ENCODE measurements at regions not wholly inside any gene's neighbourhood (a gene's known extent, or its start where the extent isn't known, plus 50 kb on each side); places are given as distances from the start of the nearest gene placed in this dataset.

GRCh38 chr11:90874986-90875385 lies 652.1 kb upstream of the CHORDC1 start:
- H3K27ac ChIP-seq = no peak overlapping the region
- intact Hi-C loops (cut with DNase I; ENCODE audit: low total_unique reads) = no loop called here
- no peaks in the 10 kb centered on the region for H3K36me3 ChIP-seq
- no peak for DNase-seq
- no peak overlapping the region for H3K4me3 ChIP-seq
- no peaks in the 10 kb centered on the region for H3K27me3 ChIP-seq
- H3K9me3 ChIP-seq = no peaks in the 10 kb centered on the region
- TF ChIP-seq POLR2A (IDR thresholded peaks at IDR 0.05) = no peak
- no peak for TF ChIP-seq CTCF (IDR thresholded peaks at IDR 0.05)
- no peaks in the 10 kb centered on the region for H3K4me1 ChIP-seq

- no peaks in the 10 kb centered on the region for H3K4me1 ChIP-seq
- intact Hi-C loops (cut with DNase I; ENCODE audit: low total_unique reads) = no loop called here
- no peaks in the 10 kb centered on the region for H3K9me3 ChIP-seq
- H3K27ac ChIP-seq = no peak overlapping the region
- no peak overlapping the region for H3K4me3 ChIP-seq
- H3K27me3 ChIP-seq = no peaks in the 10 kb centered on the region
- DNase-seq = no peak
- H3K36me3 ChIP-seq = no peaks in the 10 kb centered on the region
- no peak for TF ChIP-seq POLR2A (IDR thresholded peaks at IDR 0.05)
These were observed 651.4 kb upstream of the CHORDC1 start for GRCh38 chr11:90874281-90874680.

- no peaks in the 10 kb centered on the region for H3K36me3 ChIP-seq
- H3K27ac ChIP-seq = no peak overlapping the region
- no peak for DNase-seq
- H3K27me3 ChIP-seq = no peaks in the 10 kb centered on the region
- intact Hi-C loops (cut with DNase I; ENCODE audit: low total_unique reads) = no loop called here
- H3K9me3 ChIP-seq = no peaks in the 10 kb centered on the region
- TF ChIP-seq POLR2A (IDR thresholded peaks at IDR 0.05) (no peak), CTCF (IDR thresholded peaks at IDR 0.05) (no peak)
- no peak overlapping the region for H3K4me3 ChIP-seq
- no peaks in the 10 kb centered on the region for H3K4me1 ChIP-seq
These were observed 644.6 kb upstream of the CHORDC1 start for GRCh38 chr11:90867416-90867815.

- Histone ChIP-seq H3K27ac (no peak overlapping the region), H3K27me3 (no peaks in the 10 kb centered on the region), H3K36me3 (no peaks in the 10 kb centered on the region), H3K4me3 (no peak overlapping the region), H3K4me1 (no peaks in the 10 kb centered on the region), H3K9me3 (no peaks in the 10 kb centered on the region)
- TF ChIP-seq CTCF (IDR thresholded peaks at IDR 0.05) (no peak), POLR2A (IDR thresholded peaks at IDR 0.05) (no peak)
- intact Hi-C loops (cut with DNase I; ENCODE audit: low total_unique reads) = no loop called here
- no peak for DNase-seq
These were observed 633.9 kb upstream of the CHORDC1 start for GRCh38 chr11:90856790-90857189.

GRCh38 chr11:90855531-90855930 lies 632.7 kb upstream of the CHORDC1 start:
- no peaks in the 10 kb centered on the region for H3K36me3 ChIP-seq
- DNase-seq = no peak
- H3K4me3 ChIP-seq = no peak overlapping the region
- TF ChIP-seq CTCF (IDR thresholded peaks at IDR 0.05) (no peak), POLR2A (IDR thresholded peaks at IDR 0.05) (no peak)
- no peaks in the 10 kb centered on the region for H3K27me3 ChIP-seq
- H3K9me3 ChIP-seq = no peaks in the 10 kb centered on the region
- intact Hi-C loops (cut with DNase I; ENCODE audit: low total_unique reads) = no loop called here
- no peak overlapping the region for H3K27ac ChIP-seq
- H3K4me1 ChIP-seq = no peaks in the 10 kb centered on the region

GRCh38 chr11:90851196-90851595 lies 628.3 kb upstream of the CHORDC1 start:
- no peaks in the 10 kb centered on the region for H3K4me1 ChIP-seq
- TF ChIP-seq CTCF (IDR thresholded peaks at IDR 0.05) = no peak
- no peak for TF ChIP-seq POLR2A (IDR thresholded peaks at IDR 0.05)
- H3K27me3 ChIP-seq = no peaks in the 10 kb centered on the region
- intact Hi-C loops (cut with DNase I; ENCODE audit: low total_unique reads) = no loop called here
- no peak overlapping the region for H3K4me3 ChIP-seq
- H3K27ac ChIP-seq = no peak overlapping the region
- no peak for DNase-seq
- H3K36me3 ChIP-seq = no peaks in the 10 kb centered on the region
- H3K9me3 ChIP-seq = no peaks in the 10 kb centered on the region
